ENCODE measurements at regions not wholly inside any gene's neighbourhood (a gene's known extent, or its start where the extent isn't known, plus 50 kb on each side); places are given as distances from the start of the nearest gene placed in this dataset.
"Not testable (repeated sequence)": the region's sequence is repeated elsewhere in the genome, so short reads cannot be mapped to it uniquely, and the experiment has no call there.

- DNase-seq (ENCODE audit: low spot score) = no peak
Measured at GRCh38 chr12:124706363-124706762, 139.0 kb upstream of the NCOR2 start.

- no peak for DNase-seq (ENCODE audit: low spot score)
Measured at GRCh38 chr12:124705545-124706138, 138.2 kb upstream of the NCOR2 start.

GRCh38 chr12:124704619-124705018 lies 137.2 kb upstream of the NCOR2 start:
- no peak for DNase-seq (ENCODE audit: low spot score)

GRCh38 chr12:124703856-124704255 lies 136.4 kb upstream of the NCOR2 start:
- no peak for DNase-seq (ENCODE audit: low spot score)

GRCh38 chr12:124702736-124703135 lies 135.3 kb upstream of the NCOR2 start:
- no peak for DNase-seq (ENCODE audit: low spot score)

GRCh38 chr12:124700810-124701592 lies 133.6 kb upstream of the NCOR2 start:
- no peak for DNase-seq (ENCODE audit: low spot score)

GRCh38 chr12:124699909-124700308 lies 132.5 kb upstream of the NCOR2 start:
- no peak for DNase-seq (ENCODE audit: low spot score)

- DNase-seq (ENCODE audit: low spot score) = no peak
Measured at GRCh38 chr12:124698998-124699305, 131.5 kb upstream of the NCOR2 start.

GRCh38 chr12:124698211-124698997 lies 131.0 kb upstream of the NCOR2 start:
- DNase-seq (ENCODE audit: low spot score) = no peak

- DNase-seq (ENCODE audit: low spot score) = not testable (repeated sequence)
Measured at GRCh38 chr12:124697722-124698121, 130.3 kb upstream of the NCOR2 start.

GRCh38 chr12:124696693-124697476 lies 129.5 kb upstream of the NCOR2 start:
- DNase-seq (ENCODE audit: low spot score) = peak; percentile 42

- DNase-seq (ENCODE audit: low spot score) = no peak
Measured at GRCh38 chr12:124695861-124696260, 128.4 kb upstream of the NCOR2 start.

- no peak for DNase-seq (ENCODE audit: low spot score)
Measured at GRCh38 chr12:124694846-124695497, 127.6 kb upstream of the NCOR2 start.

GRCh38 chr12:124694250-124694649 lies 126.8 kb upstream of the NCOR2 start:
- no peak for DNase-seq (ENCODE audit: low spot score)

GRCh38 chr12:124693111-124693723 lies 125.8 kb upstream of the NCOR2 start:
- DNase-seq (ENCODE audit: low spot score) = no peak

- DNase-seq (ENCODE audit: low spot score) = no peak
Measured at GRCh38 chr12:124692443-124692842, 125.0 kb upstream of the NCOR2 start.

- DNase-seq (ENCODE audit: low spot score) = no peak
Measured at GRCh38 chr12:124691429-124691828, 124.0 kb upstream of the NCOR2 start.

- no peak for DNase-seq (ENCODE audit: low spot score)
Measured at GRCh38 chr12:124689631-124690030, 122.2 kb upstream of the NCOR2 start.

- DNase-seq (ENCODE audit: low spot score) = no peak
Measured at GRCh38 chr12:124688356-124688992, 121.1 kb upstream of the NCOR2 start.

- no peak for DNase-seq (ENCODE audit: low spot score)
Measured at GRCh38 chr12:124687917-124688316, 120.5 kb upstream of the NCOR2 start.
